Neural progenitor cell (in vitro differentiated cells): ENCODE measurements at regions not wholly inside any gene's neighbourhood (a gene's known extent, or its start where the extent isn't known, plus 50 kb on each side); places are given as distances from the start of the nearest gene placed in this dataset.

Experiments
- DNase-seq: peaks from one replicate; pipeline ENCODE4 v3.0.0-alpha.2; 2016; ENCODE audit warnings: low spot score
- H2AFZ ChIP-seq: fragments of 200-600 bp; sonication (generic); replicated peaks from 2 replicates; pipeline ENCODE4 v1.6.1; 2016; ENCODE audit warnings: antibody characterized with exemption
- H3F3A ChIP-seq: fragments of 200-600 bp; sonication (generic); 2 replicates; pipeline ENCODE4 v1.6.1; 2016; ENCODE audit warnings: antibody characterized with exemption, low read depth
- H3K27ac ChIP-seq: fragments of 200-600 bp; sonication (generic); 2 replicates; pipeline ENCODE4 v1.5.1; 2016; ENCODE audit warnings: mild to moderate bottlenecking
- H3K27me3 ChIP-seq: fragments of 200-600 bp; sonication (generic); 2 replicates; pipeline ENCODE4 v1.6.1; 2016; ENCODE audit warnings: mild to moderate bottlenecking, moderate library complexity
- H3K36me3 ChIP-seq: fragments of 200-600 bp; sonication (generic); 2 replicates; pipeline ENCODE4 v1.5.1; 2016
- H3K4me1 ChIP-seq: fragments of 200-600 bp; sonication (generic); 2 replicates; pipeline ENCODE4 v1.6.1; 2016; ENCODE audit warnings: mixed run types
- H3K4me2 ChIP-seq: fragments of 200-600 bp; sonication (generic); 2 replicates; pipeline ENCODE4 v1.6.1; 2016
- H3K4me3 ChIP-seq: fragments of 200-600 bp; sonication (generic); 2 replicates; pipeline ENCODE4 v1.5.1; 2016
- H3K79me2 ChIP-seq: fragments of 200-600 bp; sonication (generic); 2 replicates; pipeline ENCODE4 v1.6.1; 2016; ENCODE audit warnings: low read depth
- H3K9ac ChIP-seq: fragments of 200-600 bp; sonication (generic); 2 replicates; pipeline ENCODE4 v1.6.1; 2016
- H3K9me3 ChIP-seq: fragments of 200-600 bp; sonication (generic); 2 replicates; pipeline ENCODE4 v1.5.1; 2016; ENCODE audit warnings: low read depth
- H4K20me1 ChIP-seq: fragments of 200-600 bp; sonication (generic); 2 replicates; pipeline ENCODE4 v1.6.1; 2016; ENCODE audit warnings: low read depth
- H3K27ac Mint-ChIP-seq: 3 replicates; pipeline ENCODE4 v1.8.0; 2021; ENCODE audit warnings: mixed read lengths
- H3K27me3 Mint-ChIP-seq: 2 replicates; pipeline ENCODE4 v1.8.0; 2022; ENCODE audit warnings: low read depth, mild to moderate bottlenecking, inconsistent platforms, moderate library complexity, mixed read lengths; ENCODE audit not compliant: insufficient read depth
- H3K36me3 Mint-ChIP-seq: 3 replicates; pipeline ENCODE4 v1.8.0; 2021; ENCODE audit warnings: mixed read lengths
- H3K4me1 Mint-ChIP-seq: 3 replicates; pipeline ENCODE4 v1.8.0; 2021; ENCODE audit warnings: mixed read lengths
- H3K4me3 Mint-ChIP-seq: 3 replicates; pipeline ENCODE4 v1.8.0; 2021; ENCODE audit warnings: mild to moderate bottlenecking, moderate library complexity, mixed read lengths
- H3K9me3 Mint-ChIP-seq: 3 replicates; pipeline ENCODE4 v1.8.0; 2020; ENCODE audit warnings: mixed read lengths
- EZH2 ChIP-seq: fragments of 200-600 bp; sonication (generic); IDR thresholded peaks from 2 replicates; pipeline ENCODE4 v1.6.1; 2017; ENCODE audit warnings: antibody characterized with exemption, mild to moderate bottlenecking, moderate library complexity
- EZH2phosphoT487 ChIP-seq: fragments of 200-600 bp; sonication (generic); IDR thresholded peaks from 2 replicates; pipeline ENCODE4 v1.6.1; 2017; ENCODE audit warnings: antibody characterized with exemption
- TF ChIP-seq, protein P1 (sequence below): fragments of 200-600 bp; sonication (generic); IDR thresholded peaks from 2 replicates; pipeline ENCODE4 v1.5.1; 2017; ENCODE audit warnings: antibody characterized with exemption, mild to moderate bottlenecking

DNA sequence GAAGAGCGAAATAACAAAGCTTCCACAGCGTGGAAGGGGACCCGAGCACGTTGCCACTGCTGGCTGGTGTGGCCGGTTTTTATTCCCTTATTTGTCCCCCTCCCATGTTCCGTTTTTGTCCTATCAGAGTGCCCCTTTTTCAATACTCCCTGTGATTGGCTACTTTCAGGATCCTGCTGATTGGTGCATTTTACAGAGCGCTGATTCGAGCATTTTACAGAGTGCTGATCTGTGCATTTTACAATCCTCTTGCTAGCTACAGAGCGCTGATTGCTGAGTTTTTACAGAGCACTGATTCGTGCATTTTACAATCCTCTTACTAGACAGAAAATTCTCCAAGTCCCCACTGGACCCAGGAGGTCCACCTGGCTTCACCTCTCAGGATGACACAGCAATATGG lies 250.9 kb upstream of the EPHA5 start:
- H3K27me3 ChIP-seq = no peaks in the 10 kb centered on the region
- H3K4me3 ChIP-seq = no peak overlapping the region
- no peak overlapping the region for H3K27ac Mint-ChIP-seq
- TF ChIP-seq, protein P1, sequence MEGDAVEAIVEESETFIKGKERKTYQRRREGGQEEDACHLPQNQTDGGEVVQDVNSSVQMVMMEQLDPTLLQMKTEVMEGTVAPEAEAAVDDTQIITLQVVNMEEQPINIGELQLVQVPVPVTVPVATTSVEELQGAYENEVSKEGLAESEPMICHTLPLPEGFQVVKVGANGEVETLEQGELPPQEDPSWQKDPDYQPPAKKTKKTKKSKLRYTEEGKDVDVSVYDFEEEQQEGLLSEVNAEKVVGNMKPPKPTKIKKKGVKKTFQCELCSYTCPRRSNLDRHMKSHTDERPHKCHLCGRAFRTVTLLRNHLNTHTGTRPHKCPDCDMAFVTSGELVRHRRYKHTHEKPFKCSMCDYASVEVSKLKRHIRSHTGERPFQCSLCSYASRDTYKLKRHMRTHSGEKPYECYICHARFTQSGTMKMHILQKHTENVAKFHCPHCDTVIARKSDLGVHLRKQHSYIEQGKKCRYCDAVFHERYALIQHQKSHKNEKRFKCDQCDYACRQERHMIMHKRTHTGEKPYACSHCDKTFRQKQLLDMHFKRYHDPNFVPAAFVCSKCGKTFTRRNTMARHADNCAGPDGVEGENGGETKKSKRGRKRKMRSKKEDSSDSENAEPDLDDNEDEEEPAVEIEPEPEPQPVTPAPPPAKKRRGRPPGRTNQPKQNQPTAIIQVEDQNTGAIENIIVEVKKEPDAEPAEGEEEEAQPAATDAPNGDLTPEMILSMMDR = no peak
- TF ChIP-seq EZH2 = no peak
- TF ChIP-seq EZH2phosphoT487 = no peak
- H3K4me1 ChIP-seq = peaks cover 26% of the 10 kb centered on the region
- H3K9me3 ChIP-seq = no peaks in the 10 kb centered on the region
- H3K4me1 Mint-ChIP-seq = peaks cover 15% of the 10 kb centered on the region
- no peaks in the 10 kb centered on the region for H3K9me3 Mint-ChIP-seq
- H3K36me3 Mint-ChIP-seq = no peaks in the 10 kb centered on the region
- DNase-seq = no peak
- no peaks in the 10 kb centered on the region for H3K27me3 Mint-ChIP-seq
- H3K79me2 ChIP-seq = no peaks in the 10 kb centered on the region
- no peak overlapping the region for H3K9ac ChIP-seq
- no peaks in the 10 kb centered on the region for H4K20me1 ChIP-seq
- H3K36me3 ChIP-seq = no peaks in the 10 kb centered on the region
- H3F3A ChIP-seq = no peaks in the 10 kb centered on the region
- H3K27ac ChIP-seq = no peak overlapping the region
- H3K4me3 Mint-ChIP-seq = no peak overlapping the region
- no peak overlapping the region for H2AFZ ChIP-seq
- no peak overlapping the region for H3K4me2 ChIP-seq

DNA sequence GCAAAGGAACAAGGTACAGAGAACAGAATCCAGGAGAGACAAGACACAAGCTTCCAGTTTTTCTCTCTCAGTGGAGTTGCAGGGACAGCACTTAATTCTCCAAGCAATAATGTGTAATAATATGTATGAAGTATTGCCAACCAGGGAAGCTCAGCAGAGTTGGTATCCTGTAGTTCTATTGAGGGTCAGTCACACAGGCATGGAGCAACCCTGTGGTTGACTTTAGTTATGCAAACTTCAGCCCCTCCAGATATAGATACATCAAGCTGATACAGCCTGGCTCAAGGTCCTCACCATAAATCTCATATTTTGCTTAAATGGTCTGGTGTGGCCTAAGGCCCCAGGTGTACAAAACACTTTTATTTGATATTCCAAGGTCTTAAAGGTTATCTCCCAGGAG lies 248.6 kb upstream of the EPHA5 start:
- Histone ChIP-seq H3K4me2 (no peak overlapping the region), H3K27ac (no peak overlapping the region), H3K9ac (no peak overlapping the region), H3K36me3 (no peaks in the 10 kb centered on the region), H3K4me1 (peaks cover 22% of the 10 kb centered on the region), H4K20me1 (no peaks in the 10 kb centered on the region), H3K79me2 (no peaks in the 10 kb centered on the region), H3K27me3 (no peaks in the 10 kb centered on the region), H3K9me3 (no peaks in the 10 kb centered on the region), H3F3A (no peaks in the 10 kb centered on the region), H3K4me3 (no peak overlapping the region), H2AFZ (peak overlapping the region; percentile 55)
- H3K4me1 Mint-ChIP-seq = peaks cover 15% of the 10 kb centered on the region
- no peak for DNase-seq
- no peak overlapping the region for H3K4me3 Mint-ChIP-seq
- H3K27ac Mint-ChIP-seq = no peak overlapping the region
- TF ChIP-seq EZH2 (no peak), EZH2phosphoT487 (no peak)
- TF ChIP-seq, protein P1 = no peak
- H3K36me3 Mint-ChIP-seq = no peaks in the 10 kb centered on the region
- H3K27me3 Mint-ChIP-seq = no peaks in the 10 kb centered on the region
- no peaks in the 10 kb centered on the region for H3K9me3 Mint-ChIP-seq

DNA sequence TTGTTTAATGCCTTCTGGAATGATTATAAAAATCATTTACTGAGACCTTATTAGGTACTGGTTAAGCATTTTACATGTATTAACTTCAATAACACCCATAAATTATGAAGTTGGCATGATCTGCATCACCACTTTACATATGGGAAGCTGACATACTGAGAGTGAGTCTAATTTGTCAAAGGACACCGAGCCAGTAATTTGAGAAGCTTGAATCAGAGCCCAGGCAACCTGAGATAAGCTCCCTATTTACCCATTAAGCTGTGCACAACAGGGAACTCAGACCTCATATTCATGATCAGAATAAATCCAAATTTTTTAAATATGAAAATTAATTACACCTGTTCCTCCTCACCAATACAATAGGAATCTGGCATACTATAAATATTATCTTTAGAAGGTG lies 247.9 kb upstream of the EPHA5 start:
- H3K9ac ChIP-seq = no peak overlapping the region
- Mint-ChIP-seq H3K36me3 (no peaks in the 10 kb centered on the region), H3K4me1 (peaks cover 15% of the 10 kb centered on the region), H3K4me3 (no peak overlapping the region), H3K9me3 (no peaks in the 10 kb centered on the region), H3K27ac (no peak overlapping the region), H3K27me3 (no peaks in the 10 kb centered on the region)
- no peak overlapping the region for H2AFZ ChIP-seq
- H3F3A ChIP-seq = no peaks in the 10 kb centered on the region
- no peak for TF ChIP-seq EZH2
- TF ChIP-seq, protein P1 = no peak
- H3K4me1 ChIP-seq = peaks cover 15% of the 10 kb centered on the region
- H3K36me3 ChIP-seq = no peaks in the 10 kb centered on the region
- no peaks in the 10 kb centered on the region for H3K27me3 ChIP-seq
- peak; percentile 18 for DNase-seq
- H3K27ac ChIP-seq = no peak overlapping the region
- H3K4me2 ChIP-seq = no peak overlapping the region
- no peak overlapping the region for H3K4me3 ChIP-seq
- H3K9me3 ChIP-seq = no peaks in the 10 kb centered on the region
- H3K79me2 ChIP-seq = no peaks in the 10 kb centered on the region
- H4K20me1 ChIP-seq = no peaks in the 10 kb centered on the region

DNA sequence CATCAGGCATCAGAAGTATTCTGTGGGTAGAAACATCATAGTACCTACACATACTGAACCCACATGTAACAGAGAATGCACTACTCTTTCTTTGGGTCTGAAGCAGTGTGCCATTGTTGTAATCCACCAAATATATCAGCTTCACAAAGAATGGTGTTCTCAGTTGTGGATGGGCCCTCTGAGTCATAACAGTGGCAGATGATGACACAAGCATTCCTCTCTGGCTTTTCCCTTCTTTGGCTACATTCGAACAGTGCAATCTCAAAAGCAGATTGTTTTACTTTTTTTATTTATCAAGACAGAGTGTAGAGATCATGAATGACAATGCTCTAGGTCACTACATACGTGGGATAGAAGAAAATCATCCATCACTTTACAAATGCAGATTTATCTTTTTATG lies 247.2 kb upstream of the EPHA5 start:
- Mint-ChIP-seq H3K4me3 (no peak overlapping the region), H3K27ac (no peak overlapping the region), H3K4me1 (peaks cover 15% of the 10 kb centered on the region), H3K9me3 (no peaks in the 10 kb centered on the region), H3K36me3 (no peaks in the 10 kb centered on the region), H3K27me3 (no peaks in the 10 kb centered on the region)
- Histone ChIP-seq H3K9me3 (no peaks in the 10 kb centered on the region), H2AFZ (no peak overlapping the region), H3K36me3 (no peaks in the 10 kb centered on the region), H3F3A (no peaks in the 10 kb centered on the region), H3K27ac (no peak overlapping the region), H3K79me2 (no peaks in the 10 kb centered on the region), H3K27me3 (no peaks in the 10 kb centered on the region), H3K4me2 (no peak overlapping the region), H3K4me1 (peaks cover 14% of the 10 kb centered on the region), H3K9ac (no peak overlapping the region), H4K20me1 (no peaks in the 10 kb centered on the region), H3K4me3 (no peak overlapping the region)
- DNase-seq = no peak
- TF ChIP-seq, protein P1 = no peak
- TF ChIP-seq EZH2phosphoT487 = no peak
- no peak for TF ChIP-seq EZH2
